Suppressor macrophage treated with lipopolysaccharide for 4 hours (primary cell): ENCODE measurements at regions not wholly inside any gene's neighbourhood (a gene's known extent, or its start where the extent isn't known, plus 50 kb on each side); places are given as distances from the start of the nearest gene placed in this dataset.
"Not testable (repeated sequence)": the region's sequence is repeated elsewhere in the genome, so short reads cannot be mapped to it uniquely, and the experiment has no call there.

Experiments used
- DNase-seq: peaks from one replicate; pipeline ENCODE4 v3.0.0-alpha.2; 2020

- no peak for DNase-seq
Observed at GRCh38 chr5:109992264-109992915, 302.7 kb downstream of the MAN2A1 start.

- no peak for DNase-seq
Observed at GRCh38 chr5:109994135-109994534, 304.4 kb downstream of the MAN2A1 start.

DNA sequence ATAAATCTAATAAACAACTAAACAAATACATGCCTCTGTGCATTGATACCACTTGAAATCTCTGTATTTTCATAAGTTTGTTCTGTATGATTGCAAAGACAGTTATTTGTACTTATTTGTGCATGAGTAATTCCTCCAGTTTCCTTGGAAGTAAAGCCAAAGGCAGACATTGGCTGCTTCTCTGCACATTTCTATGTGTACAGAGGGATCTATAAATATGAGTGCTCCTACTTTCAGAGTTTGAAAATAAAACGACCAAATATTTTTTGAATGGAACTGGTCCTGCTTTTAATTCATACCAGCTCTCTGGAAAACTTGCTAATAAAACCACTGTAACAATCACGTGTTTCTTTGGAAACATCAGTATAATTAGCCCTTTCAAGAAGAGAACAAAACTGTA is 306.5 kb downstream of the MAN2A1 start:
- DNase-seq, result no peak

GRCh38 chr5:109997161-109997560 is 307.4 kb downstream of the MAN2A1 start:
- DNase-seq, result no peak

DNA sequence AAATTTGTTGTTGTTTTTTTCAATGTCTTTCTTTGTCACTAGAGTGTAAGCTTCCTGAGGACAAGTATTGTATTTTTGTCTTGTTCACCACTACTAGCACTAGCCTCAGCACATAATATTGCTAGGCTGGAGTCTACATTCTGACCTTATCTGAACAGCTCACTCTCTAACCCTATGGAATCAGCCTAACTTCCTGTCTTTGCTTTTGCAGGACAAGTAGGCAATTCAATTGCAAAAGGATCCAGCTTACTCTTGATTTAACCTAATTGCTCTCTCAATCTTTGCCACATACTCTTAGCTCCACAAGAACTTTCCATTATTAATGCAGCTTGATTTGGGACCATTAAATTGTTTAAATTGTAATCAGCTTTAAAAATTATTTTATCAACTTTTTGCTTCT is 308.5 kb downstream of the MAN2A1 start:
- DNase-seq, result no peak

GRCh38 chr5:109998726-109999125 is 309.0 kb downstream of the MAN2A1 start:
- no peak for DNase-seq

GRCh38 chr5:110001648-110002047 is 311.9 kb downstream of the MAN2A1 start:
- peak; percentile 66 for DNase-seq

GRCh38 chr5:110002652-110003051 is 312.9 kb downstream of the MAN2A1 start:
- DNase-seq, result no peak

- DNase-seq, result not testable (repeated sequence)
Observed at GRCh38 chr5:110005907-110006562, 316.3 kb downstream of the MAN2A1 start.

GRCh38 chr5:110007101-110007500 is 317.4 kb downstream of the MAN2A1 start:
- DNase-seq, result no peak

- DNase-seq, result no peak
Observed at GRCh38 chr5:110008131-110008530, 318.4 kb downstream of the MAN2A1 start.

- DNase-seq, result no peak
Observed at GRCh38 chr5:110012145-110012544, 322.4 kb downstream of the MAN2A1 start.

DNA sequence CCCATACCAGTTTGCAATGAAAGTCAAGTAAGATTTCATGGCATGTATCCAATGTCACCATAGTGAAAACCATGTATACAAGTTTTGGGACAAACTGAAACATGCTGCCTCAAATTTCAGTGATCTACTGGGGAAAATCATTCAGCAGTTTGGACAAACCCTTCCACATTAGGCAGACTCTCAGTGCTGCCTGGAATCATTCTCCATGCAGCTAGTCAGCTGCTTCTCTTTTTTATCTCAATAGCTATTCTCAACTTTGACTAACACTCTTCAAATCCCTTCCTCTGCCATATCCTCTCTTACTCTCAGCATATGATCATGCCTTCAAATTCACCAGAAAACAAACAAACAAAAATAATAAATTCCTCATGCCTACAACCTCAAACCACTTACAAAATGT is 323.3 kb downstream of the MAN2A1 start:
- no peak for DNase-seq

DNA sequence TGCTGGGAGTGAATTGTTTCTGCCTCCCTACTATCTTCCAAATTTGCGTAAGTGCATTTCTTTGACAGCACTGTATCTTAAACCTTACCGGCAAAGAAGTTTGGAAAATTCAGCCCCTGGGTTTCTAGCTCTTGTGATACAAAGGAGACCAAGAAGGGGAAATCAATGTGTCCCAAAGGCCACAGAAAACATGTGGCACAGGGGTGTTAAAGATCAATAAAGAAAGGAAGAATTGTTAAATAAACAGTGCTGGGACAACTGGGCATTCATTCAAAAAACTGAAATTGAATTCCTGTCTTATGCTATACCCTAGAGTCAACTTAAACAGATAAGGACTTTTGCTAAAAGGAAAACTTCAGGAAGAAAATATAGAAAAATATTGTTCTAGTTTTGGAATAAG is 328.1 kb downstream of the MAN2A1 start:
- DNase-seq, result no peak

- DNase-seq, result no peak
Observed at GRCh38 chr5:110018509-110018908, 328.8 kb downstream of the MAN2A1 start.

- DNase-seq, result no peak
Observed at GRCh38 chr5:110019119-110019518, 329.4 kb downstream of the MAN2A1 start.

DNA sequence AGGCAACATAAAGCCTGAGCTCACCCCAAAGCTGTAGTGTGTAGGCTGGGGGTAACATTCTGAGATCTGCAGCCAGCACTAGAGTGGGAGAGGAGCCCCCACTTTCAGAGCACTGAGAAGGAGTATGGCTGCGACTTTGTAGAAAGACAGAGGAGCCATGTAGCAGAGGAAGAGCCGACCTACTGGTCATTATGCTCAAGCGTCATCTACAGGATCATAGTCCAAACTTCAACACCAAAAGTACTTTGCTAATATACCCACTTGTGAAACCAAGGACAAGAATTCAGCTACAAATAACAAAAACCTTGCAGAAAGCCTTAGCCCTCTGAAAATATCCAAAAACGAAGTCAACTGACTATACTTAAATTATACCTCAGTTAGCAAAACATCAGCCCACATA is 330.1 kb downstream of the MAN2A1 start:
- no peak for DNase-seq

DNA sequence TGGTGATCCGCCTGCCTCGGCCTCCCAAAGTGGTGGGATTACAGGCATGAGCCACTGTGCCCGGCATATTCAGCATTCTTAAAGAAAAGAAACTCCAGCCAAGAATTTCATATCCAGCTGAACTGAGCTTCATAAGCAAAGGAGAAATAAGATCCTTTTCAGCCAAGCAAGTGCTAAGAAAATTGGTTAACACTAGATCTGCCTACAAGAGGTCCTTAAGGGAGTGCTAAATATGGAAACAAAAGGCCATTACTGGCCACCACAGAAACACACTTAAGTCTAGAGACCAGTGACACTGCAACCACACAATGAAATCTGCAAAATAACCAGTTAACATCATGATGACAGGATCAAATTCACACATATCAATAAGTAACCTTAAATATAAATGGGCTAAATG is 331.5 kb downstream of the MAN2A1 start:
- no peak for DNase-seq

GRCh38 chr5:110025160-110025559 is 335.4 kb downstream of the MAN2A1 start:
- no peak for DNase-seq

DNA sequence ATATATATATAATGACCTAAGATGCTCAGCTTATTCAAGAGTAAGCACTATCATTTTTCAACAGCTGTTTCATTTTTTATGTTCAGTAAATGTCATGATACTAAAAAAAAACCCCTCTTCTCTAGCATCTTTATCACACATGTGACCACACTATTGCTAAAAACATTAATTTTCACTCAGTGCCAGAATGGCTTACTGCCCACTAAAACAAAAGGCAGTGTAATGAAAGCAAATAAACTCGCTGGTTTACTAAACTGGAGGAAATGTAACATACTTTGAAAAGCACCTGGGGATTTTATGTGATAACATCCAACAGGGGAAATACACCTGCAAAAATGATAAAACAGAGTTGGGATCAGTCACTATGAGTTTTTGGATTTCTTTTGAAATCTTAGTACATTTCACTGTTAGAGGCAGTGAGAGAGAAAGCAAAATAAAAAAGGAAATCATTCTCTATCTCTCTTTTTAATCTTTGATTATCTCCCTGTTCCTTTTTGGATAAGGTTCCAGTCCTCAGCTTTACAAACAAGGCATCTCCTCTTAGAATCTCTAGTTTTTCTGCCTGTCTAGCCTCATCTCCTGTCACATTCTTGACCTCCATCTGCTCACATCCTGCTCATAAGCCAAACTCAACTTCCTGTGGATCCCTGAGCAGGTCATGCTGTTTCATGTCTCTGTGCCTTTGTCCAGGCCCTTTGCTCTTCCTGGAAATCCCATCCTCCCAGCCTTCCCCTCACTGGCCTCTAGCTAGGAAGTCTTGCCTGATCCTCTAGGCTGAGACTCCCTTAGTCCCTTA is 338.0 kb downstream of the MAN2A1 start:
- no peak for DNase-seq

GRCh38 chr5:110031402-110032140 is 341.8 kb downstream of the MAN2A1 start:
- no peak for DNase-seq

GRCh38 chr5:110032376-110032775 is 342.6 kb downstream of the MAN2A1 start:
- no peak for DNase-seq

- DNase-seq, result no peak
Observed at GRCh38 chr5:110034056-110034600, 344.4 kb downstream of the MAN2A1 start.
